AG08396 (cell line): ENCODE measurements at regions not wholly inside any gene's neighbourhood (a gene's known extent, or its start where the extent isn't known, plus 50 kb on each side); places are given as distances from the start of the nearest gene placed in this dataset.
"Not testable (repeated sequence)": the region's sequence is repeated elsewhere in the genome, so short reads cannot be mapped to it uniquely, and the experiment has no call there.

Source experiments
- DNase-seq: peaks from one replicate; pipeline ENCODE4 v3.0.0; 2012; ENCODE audit warnings: low spot score, mixed read lengths

- no peak for DNase-seq
These were observed 139.4 kb downstream of the CEBPB start for GRCh38 chr20:50329981-50330503.

DNA sequence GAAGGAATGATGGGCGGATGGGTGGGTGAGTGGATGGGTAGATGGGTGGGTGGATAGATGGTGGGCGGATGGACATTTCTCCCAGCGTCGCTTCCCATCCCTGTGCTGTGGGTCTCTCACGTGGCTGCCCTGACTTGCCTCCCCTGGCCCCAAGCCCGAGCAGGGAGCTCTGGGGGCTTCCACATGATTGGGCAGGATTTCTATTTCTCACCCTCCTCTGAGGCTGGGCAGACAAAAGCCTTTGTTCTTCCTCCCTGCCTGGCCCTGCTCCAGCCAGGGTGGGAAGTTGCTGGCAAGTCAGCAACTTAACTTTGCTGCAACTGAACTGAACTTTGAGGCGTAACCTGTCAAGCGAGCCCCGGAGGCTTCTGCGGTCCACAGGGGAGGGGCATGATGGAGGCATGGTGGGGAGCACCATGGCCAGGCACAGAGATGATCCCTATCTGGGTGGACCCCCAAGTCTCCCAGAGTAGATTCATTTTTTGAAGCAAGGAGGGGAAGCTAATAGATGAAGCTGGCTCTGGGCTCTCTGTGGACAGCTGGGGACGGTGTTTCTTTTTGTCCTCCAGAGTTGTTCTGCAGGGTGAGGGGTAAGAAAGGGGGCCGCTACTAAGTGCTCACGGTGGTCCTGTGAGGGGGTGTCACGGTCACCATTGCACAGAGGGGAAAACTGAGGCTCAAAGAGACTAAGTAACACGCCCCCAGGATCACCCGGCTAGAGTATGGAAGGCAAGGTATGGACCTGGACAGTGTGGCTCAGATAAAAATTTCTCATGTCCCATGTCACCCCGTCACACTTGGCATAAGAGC, 140.1 kb downstream of the CEBPB start:
- no peak for DNase-seq

DNA sequence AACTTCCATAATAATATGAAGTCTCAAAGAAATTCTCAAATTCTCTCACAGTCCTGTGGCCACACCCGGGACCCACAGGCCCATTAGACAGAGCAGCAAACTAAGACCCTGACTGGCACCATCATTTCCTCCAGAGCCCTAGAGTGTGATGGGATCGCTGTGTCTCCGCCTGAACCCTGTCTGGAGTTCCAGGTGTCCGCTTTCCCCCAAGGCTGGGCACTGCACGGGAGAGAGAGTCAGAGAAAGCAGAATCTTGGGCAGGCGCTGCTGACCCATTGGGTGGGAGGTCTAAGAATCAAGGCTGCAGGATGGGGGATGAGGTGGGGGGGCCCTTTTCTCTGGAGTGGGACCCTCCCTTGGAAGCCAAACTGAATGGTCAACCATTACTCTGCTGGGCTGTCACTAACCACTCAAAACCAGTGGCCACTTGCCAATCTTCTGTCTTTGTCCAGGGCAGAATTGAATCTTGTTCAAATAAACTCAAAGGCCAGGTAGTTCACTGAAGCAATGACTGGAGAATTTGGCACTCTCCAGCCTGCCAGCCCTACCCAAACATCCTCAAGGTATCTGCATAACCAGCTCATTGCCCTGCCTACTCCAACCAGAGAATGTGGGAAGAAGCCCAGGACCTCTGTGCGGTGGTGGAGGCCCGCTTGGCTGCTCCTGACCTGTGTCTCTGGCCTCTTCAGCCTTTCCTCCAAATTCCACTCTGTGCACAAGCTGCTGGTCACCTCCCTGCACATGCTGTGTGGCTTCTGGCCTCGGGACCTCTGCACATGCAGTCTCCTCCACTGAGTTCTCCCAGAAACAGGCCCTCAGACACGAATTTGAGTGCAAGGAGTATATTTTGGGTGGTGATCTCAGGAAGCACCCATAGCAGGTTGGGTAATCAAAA, 141.1 kb downstream of the CEBPB start:
- DNase-seq: no peak

DNA sequence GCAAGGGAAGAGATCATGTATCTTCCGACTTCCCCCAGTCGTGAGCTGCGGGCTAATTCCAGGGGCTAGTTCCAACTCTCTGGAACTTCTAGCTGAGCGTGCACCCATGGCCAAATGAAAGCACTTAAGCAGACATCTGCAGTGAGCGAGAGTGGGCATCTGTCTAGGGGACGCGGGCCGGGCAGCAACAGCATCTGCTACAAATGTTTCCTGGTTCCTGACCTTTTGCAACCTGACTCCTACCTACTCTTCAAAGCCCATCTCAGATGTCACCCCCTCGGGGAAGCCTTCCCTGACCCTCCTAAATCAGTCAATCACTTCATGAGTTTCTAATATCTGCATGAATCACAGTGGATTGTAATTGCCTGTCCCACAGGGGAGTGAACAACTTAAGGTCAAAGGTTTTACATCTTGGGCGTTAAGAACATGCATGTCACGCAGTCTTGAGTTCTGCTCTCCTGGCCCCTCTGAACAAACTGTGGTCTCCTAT, 141.9 kb downstream of the CEBPB start:
- DNase-seq: no peak

- DNase-seq: no peak
These were observed 142.6 kb downstream of the CEBPB start for GRCh38 chr20:50333131-50333670.

- peak; percentile 55 for DNase-seq
These were observed 143.2 kb downstream of the CEBPB start for GRCh38 chr20:50333812-50334211.

- not testable (repeated sequence) for DNase-seq
These were observed 143.9 kb downstream of the CEBPB start for GRCh38 chr20:50334512-50334911.

DNA sequence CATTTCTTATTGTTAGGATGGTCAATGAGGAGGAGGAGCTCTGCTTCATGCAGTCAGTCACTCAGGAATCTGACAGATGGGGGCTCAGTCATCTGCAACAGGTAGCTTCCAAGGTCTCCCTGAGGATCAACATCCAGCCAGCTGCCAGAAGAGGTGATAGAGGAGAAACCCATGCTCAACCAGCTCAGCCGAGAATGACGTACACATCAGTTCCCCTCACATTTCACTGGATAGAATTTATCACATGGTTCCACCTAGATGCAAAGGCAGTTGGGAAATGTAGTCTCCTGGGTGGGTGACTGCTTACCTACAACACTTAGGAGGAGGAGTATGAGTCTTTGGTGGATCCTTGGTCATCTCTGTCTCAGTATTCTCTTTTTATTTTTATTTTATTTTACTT, 144.5 kb downstream of the CEBPB start:
- no peak for DNase-seq

DNA sequence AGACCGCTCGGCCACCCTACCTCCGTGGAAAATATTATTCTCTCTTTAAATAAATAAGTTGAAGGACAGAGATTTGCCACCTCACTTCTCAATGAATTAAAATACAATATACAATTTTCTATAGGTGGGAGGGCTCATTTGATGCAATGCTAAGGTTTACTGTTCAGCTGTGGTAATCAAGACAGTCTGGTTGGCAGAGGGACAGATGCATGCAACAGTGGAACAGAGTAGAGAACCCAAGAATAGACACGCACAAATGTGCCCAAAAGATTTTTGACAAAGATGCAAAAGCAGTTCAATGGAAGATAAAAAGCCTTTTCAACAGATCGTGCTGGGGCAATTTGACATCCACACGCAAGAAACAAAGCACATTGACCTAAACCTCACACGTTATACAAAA, 145.2 kb downstream of the CEBPB start:
- no peak for DNase-seq

DNA sequence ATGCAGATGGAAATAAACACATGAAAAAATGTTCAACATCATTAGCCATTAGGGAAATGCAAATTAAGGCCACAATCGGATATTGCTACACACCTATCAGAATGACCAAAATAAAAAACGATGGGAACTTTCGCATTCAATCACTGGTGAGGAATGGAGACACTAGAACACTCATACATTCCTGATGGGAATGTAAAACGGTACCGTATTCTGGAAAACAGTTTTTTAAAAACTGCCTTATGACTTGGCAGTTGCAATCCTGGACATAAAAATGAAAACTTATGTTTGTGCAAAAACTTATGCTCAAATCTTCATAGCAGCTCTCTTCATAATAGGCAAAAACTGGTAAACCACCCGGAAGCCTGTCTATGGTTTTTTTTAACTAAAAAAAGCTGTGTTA, 146.0 kb downstream of the CEBPB start:
- DNase-seq: no peak

DNA sequence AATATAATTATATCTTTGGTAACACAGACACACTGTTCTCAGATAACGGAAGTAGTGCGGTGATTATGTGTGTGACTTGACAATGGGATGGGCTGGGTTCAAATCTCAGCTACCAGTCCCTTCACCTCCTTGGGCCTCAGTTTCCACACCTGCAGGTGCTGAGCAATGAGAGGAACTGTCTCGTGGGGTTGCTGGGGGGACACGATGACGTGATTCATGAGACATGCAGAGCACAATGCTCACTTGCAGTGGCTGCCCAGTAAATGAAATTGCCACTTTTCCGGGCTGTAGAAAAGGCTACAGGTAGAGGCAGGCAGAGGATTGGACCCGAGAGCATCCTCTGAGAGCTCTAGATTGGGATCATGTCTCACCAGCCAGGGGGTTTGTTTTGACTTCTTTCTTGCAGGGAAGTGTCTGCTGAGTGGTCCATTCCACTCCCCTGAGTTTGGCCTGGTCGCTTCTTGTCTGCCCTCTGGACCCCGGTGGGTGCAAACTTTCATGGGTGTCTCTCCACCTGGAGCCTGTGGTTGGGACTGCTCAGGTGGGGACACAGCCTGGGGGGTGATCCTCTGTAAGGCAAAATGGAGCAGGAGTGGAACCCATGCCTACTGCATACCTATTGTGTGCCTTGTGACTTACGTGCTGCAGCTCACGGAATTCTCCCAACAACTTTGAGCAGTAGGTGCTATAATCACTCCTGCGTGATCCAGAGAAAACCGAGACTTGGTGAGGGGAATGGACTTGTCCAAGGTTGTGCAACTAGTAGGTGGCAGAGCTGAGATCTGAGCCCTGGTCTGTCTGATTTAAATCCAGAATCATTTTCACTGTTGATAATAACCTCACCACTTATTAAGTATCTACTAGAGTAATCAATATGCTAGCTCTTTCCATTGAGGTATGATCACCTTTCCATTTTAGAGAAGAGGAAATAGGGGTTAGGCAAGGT, 147.2 kb downstream of the CEBPB start:
- DNase-seq: no peak

DNA sequence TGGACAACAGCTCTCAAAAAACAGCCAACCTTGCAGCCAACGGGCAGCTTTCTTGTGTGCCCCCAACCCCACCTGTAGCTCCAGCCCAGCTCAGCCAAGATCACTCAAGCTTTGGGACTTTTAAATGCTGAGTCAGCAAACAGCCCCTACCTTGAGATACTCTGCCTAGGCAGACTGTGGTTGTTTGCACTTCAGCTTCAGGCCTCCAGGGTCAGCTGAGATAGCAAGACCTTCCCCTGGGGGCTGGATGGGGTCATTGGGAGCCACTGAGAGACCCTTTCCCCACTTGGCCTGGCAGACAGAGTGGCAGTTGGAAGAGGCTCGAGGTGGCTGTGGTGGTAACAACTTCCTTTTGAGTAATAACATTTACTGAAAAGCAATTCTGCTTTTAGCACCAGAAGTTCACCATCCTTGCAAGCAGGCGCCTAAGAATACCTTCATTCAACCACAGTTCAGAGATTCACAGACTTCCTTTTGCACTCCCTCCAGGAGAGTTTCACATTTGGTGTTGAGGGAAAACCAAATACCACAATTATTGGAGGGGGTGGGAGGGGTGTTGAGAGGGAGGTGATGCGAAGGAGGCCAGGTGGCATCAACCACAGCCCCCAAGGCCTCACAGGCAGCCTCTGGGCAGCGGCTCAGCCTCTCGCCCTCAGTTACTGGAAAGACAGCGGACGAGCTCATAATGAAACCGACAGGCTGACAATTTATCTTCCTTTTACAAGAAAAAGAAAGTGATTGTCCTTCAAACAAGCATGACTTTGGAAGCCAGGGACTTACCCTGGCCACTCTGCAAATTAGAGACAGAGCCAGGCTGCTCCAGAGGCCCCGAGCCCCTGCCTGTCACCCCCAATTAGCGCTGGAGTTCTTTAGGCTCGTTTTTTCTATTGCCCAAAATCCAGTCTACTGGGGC, 148.1 kb downstream of the CEBPB start:
- DNase-seq: no peak

- peak; percentile 77 for DNase-seq
These were observed 148.9 kb downstream of the CEBPB start for GRCh38 chr20:50339466-50339901.

DNA sequence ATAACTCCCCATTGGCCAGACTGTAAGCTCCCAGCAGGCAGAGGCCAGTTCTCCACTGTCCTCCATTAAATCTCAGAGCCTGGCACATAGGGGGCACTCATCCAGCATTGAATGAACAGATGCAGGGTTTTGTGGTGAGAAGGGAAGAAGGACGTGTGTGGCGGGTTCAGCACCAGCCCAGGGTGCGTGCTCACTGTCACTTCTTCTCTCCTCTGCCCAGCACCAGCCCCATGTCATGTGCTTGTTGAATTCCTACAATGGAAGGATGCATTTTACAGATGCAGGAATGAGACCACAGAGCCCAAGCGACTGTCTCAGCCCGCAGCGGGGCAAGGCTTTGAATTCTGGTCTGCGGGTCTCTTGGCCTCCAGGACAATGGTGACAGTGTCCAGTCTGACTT, 149.9 kb downstream of the CEBPB start:
- no peak for DNase-seq

DNA sequence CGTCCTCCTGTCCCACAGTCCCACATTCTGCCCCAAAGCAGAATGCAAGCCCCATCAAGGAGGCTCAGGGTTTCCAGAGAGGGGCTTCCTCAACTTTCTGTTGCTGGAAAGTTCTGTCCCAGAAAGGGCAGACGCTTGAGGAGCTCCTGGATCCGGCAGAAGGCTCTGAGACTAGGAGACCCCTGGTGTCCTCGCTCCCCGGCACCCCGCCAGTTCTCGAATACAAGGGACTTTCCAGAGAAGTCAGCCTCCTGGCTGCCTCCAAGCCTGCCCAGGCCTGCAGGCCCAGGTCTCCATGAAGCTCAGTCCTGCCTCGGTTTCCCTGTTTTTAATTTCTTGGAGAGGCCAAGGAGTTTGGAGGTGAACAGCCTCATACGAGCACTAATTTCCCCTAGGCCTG, 150.4 kb downstream of the CEBPB start:
- DNase-seq: no peak

- no peak for DNase-seq
These were observed 151.4 kb downstream of the CEBPB start for GRCh38 chr20:50341880-50342637.

GRCh38 chr20:50342638-50343102, 152.0 kb downstream of the CEBPB start:
- no peak for DNase-seq

DNA sequence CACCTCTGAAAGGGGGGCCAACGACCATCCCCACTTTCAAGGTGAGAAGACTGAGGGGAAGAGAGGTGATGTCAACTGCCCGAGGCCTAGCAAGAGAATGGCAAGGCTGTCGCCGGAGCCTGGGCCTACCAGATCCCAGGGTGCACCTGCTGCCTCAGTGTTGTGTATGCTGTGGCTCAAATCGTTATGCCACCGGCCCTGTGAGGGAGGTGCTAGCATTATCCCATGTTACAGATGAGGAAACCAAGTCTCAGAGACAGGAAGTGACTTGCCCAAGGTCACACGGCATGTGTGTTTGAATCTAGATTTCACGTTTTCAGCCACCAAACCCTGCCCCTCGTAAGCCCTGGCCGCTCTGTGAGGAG, 152.5 kb downstream of the CEBPB start:
- no peak for DNase-seq

- no peak for DNase-seq
These were observed 153.0 kb downstream of the CEBPB start for GRCh38 chr20:50343490-50344179.
